Breast epithelium (tissue), 3 donors: ENCODE measurements at regions not wholly inside any gene's neighbourhood (a gene's known extent, or its start where the extent isn't known, plus 50 kb on each side); places are given as distances from the start of the nearest gene placed in this dataset.

ENCODE experiments used
- POLR2A ChIP-seq: fragments of 450-650 bp; IDR thresholded peaks from one replicate; pipeline ENCODE4 v1.6.1; 2016; ENCODE audit warnings: antibody characterized with exemption, mild to moderate bottlenecking, moderate library complexity
- POLR2AphosphoS5 ChIP-seq, 3 donors: sonication (generic); formaldehyde crosslinking; IDR thresholded peaks; one replicate each; pipeline ENCODE4 v1.6.1; 2017; ENCODE audit warnings: antibody characterized with exemption in 3 of 3

DNA sequence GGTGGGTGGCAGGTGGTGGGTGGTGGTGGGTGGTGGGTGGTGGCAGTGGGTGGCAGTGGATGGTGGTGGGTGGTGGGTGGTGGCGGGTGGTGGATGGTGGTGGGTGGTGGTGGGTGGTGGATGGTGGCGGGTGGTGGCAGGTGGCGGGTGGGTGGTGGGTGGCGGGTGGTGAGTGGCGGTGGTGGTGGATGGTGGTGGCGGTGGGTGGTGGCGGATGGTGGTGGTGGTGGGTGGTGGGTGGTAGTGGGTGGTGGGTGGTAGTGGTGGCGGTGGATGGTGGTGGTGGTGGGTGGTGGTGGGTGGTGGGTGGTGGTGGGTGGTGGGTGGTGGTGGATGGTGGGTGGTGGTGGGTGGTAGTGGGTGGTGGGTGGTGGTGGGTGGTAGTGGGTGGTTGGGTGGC lies 423.8 kb upstream of the PSMD7 start:
- TF ChIP-seq POLR2AphosphoS5 (IDR thresholded peaks at IDR 0.05) (no peak), POLR2A (no peak)
